NCI-H226 (cell line): ENCODE measurements at regions not wholly inside any gene's neighbourhood (a gene's known extent, or its start where the extent isn't known, plus 50 kb on each side); places are given as distances from the start of the nearest gene placed in this dataset.
"Not testable (repeated sequence)": the region's sequence is repeated elsewhere in the genome, so short reads cannot be mapped to it uniquely, and the experiment has no call there.

Source experiments
- DNase-seq: peaks from one replicate; pipeline ENCODE4 v3.0.0-alpha.2; 2015

GRCh38 chr2:149901231-149901859 is 313.8 kb upstream of the MMADHC start:
- no peak for DNase-seq

- DNase-seq = no peak
These were observed 311.8 kb upstream of the MMADHC start for GRCh38 chr2:149899390-149899789.

DNA sequence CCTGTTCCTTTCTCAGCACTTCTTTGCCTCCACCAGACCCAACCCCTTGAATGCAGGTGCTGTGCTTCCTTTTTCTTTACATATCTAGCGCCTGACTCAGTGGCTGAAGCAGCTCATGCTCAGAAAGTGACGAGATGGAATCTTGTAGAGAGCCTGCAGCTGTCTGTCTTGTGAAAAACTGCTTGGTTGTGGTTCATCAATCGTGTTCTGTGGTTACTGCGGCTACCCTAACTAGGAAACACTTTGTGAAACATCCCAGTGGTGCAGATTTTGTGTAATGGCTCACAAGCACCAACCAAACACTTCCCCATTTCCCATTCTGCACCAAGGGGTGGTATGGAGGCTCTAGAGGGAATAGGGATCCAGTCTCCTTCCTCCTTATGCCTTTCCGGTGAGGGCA is 307.2 kb upstream of the MMADHC start:
- no peak for DNase-seq

DNA sequence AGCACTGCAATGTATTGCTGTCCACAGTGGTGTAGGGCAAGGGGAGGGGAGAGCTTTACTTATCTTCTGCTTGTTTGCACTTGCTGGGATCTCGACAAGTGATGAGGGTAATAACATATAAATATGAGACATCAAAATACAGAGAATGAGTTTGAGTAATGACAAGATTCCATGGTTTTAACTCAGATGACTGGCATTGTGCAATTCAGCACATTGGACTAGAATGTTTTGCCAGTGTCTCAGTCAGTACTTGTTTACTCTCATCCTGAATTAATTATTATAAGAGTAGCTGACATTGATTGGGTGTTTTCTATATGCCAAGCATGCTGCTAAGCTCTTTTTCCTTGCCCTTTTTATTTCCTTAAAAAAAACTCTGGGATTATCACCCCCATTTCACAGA is 306.7 kb upstream of the MMADHC start:
- DNase-seq = no peak

GRCh38 chr2:149892563-149892962 is 305.0 kb upstream of the MMADHC start:
- no peak for DNase-seq

GRCh38 chr2:149885946-149886345 is 298.4 kb upstream of the MMADHC start:
- no peak for DNase-seq

- peak; percentile 47 for DNase-seq
These were observed 297.9 kb upstream of the MMADHC start for GRCh38 chr2:149885468-149885867.

DNA sequence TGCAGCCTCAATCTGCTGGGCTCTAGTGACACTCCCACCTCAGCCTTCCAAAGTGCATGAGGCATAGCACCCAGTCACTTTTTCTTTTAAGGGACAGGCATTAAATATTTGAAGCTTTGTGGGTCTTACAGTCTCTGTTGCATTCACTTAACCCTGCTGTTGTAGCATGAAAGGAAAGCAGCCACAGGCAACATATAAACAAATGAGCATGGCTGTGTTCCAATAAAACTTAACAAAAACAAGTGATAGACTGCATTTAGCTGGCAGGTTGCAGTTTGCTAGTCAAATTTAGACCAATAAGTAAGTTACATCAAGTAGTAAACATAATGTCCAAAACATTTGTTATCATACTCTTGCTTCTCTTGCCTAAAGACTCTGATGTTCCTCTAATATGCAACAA is 297.3 kb upstream of the MMADHC start:
- DNase-seq = no peak

GRCh38 chr2:149877913-149878312 is 290.3 kb upstream of the MMADHC start:
- DNase-seq = no peak

- no peak for DNase-seq
These were observed 289.5 kb upstream of the MMADHC start for GRCh38 chr2:149877074-149877473.

- no peak for DNase-seq
These were observed 286.4 kb upstream of the MMADHC start for GRCh38 chr2:149873936-149874335.

DNA sequence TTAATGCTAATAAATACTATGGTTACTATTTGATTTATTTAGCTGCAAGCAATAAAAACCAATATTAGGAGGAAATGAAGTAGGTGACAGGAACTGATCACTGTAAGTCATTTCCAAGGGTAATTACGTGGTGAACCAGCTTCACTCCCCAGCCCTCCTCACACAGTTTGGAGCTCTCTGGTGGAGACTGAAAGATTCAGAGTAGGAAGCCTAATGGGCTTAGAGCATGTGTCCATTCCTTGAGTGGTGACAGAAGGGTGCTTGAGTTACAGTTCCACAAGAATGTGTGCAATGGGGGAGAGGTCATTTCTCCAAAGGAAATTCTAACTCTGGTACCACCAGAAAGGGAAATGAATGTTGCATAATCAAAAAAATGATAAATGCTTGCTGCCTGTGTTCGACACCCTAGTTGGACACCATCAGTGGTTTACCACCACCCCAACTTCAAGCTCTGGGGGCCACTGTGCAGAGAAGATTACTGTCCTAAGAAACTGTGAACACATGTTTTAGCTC is 285.1 kb upstream of the MMADHC start:
- DNase-seq = no peak

DNA sequence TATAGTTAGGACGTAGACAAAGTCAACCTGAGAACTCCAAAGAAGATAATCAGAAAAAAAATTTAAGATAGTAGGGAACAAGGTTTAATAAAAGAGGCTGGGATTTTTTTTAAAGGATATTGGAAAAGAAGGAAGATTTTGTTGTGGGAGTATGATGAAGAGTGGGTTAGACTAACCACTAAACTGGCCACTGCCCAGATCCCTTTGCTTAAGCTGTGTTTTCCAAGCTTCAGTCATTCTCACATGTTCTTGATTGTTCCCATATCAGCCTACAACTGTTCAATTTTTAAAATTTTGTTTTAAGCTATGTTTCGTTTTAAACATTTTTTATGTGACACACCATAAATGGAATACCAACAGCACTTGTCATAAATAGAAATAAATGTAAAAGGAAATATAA is 284.5 kb upstream of the MMADHC start:
- no peak for DNase-seq

DNA sequence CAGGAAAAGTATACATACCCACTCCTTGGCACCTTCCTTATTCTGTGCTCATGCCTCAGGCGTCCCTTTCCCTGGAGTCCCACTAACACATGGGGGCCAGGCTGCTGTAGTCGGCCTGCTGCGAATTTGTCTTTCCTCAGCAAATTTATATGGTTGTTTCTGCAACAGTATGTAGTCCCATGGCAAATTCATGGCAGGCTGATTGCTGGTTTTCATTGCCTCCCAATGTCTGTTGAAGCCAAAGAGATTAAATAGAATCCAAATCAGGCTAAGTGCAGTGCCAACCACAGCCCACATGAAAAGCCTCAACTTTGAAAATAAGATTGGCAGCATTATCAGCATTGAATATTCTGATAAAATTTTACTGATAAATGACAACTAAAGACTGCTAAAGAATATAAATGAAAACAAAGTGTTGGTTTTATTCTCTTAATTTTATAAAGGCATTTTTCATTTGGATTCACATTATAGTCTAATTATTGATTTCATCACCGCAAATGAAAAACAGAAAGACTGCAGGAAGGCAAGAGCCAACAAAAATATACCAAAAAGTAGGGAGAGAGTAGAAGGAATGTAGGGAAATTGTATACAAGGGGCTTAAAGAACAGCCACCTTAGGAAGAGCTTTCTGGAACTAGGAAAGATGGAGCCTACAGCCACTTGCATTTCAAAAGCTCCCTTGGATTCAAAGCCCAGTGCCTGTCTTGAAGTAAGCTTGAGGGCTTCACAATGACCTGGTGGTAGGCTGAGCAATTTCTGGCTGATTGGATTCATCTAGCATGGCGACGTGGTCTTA is 283.7 kb upstream of the MMADHC start:
- no peak for DNase-seq

- DNase-seq = no peak
These were observed 275.7 kb upstream of the MMADHC start for GRCh38 chr2:149863227-149863626.

DNA sequence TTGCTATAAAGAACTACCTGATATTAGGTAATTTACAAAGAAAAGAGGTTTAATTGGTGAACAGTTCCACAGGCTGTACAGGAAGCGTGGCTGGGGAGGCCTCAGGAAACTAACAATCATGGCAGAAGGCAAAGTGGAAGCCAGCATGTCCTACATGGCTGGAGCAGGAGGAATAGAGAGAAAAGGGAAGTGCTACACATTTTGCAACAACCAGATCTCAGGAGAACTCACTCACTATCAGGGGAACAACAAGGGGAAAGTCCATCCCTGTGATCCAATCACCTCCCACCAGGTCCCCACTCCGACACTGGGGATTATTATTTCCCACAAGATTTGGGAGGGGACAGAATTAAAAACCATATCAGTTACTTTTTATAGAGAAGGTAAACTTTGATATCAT is 273.5 kb upstream of the MMADHC start:
- DNase-seq = no peak

DNA sequence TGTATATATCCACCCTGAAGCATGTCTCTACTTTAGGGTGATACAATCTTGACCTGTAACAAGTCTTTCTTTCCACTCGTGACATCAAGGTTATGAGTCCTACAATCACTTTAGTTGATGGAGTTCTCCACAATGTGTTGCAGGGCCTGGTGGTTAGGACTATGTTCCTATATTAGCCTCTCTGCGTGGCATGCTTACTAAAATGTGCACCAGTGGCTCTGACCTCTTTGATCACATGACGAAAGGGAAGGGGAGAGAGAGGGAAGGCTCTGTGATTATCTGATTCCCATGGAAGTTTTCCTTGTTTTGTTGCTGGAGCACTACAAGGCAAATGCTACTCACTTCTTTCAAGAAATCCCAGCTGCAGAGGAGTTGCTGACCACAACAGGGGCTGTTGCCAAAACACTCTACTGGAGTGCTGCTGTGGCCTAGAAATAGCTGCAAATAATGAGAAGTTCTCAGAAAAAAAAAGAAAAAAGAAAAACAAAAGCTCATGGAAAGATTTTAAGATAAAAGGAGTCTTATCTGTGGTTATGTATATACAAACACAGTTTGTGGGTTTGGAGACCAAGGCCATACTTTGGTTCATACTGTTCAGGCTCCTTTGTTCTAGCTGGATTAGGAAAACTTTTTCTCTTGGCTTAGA is 272.8 kb upstream of the MMADHC start:
- peak; percentile 77 for DNase-seq

GRCh38 chr2:149858901-149859634 is 271.5 kb upstream of the MMADHC start:
- no peak for DNase-seq

GRCh38 chr2:149858216-149858615 is 270.6 kb upstream of the MMADHC start:
- no peak for DNase-seq

DNA sequence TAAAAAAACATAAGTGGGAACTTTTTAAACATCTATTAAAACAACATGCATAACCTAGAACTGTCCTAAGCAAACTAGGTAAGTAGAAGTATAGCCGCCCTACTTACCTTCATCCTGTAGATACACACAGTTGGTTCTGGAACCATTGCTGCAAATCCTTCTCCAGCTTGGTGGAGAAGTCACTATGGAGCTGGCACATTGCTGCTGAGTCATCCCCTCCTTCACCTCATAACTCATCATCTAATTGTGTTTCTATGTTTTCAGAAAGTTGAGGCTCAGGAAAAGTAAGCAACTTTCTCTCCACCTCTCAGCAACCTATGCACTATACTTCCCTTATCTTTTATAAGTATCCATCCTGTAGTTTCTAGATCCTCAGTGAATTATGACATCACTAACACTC is 269.8 kb upstream of the MMADHC start:
- DNase-seq = peak; percentile 15

GRCh38 chr2:149855859-149856258 is 268.3 kb upstream of the MMADHC start:
- DNase-seq = not testable (repeated sequence)

GRCh38 chr2:149849591-149849990 is 262.0 kb upstream of the MMADHC start:
- no peak for DNase-seq

DNA sequence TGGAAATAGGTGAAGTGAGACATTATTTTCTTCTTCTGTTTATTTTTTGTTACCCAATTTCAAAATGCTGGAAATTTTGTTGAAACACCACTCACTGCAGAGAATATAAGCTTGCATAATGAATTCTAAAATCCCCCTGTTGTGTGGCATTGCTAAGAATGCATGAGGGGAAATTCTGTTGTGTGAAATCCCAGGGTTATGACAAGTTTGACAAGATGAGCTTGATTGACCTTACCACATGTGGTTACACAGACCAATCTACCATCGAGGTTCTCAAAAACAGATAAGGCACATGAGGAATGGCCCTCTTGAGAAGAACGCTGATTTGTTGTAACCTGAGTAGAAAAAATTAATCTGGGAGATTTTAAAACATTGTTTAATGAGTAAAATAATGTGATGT is 261.6 kb upstream of the MMADHC start:
- DNase-seq = peak; percentile 16
